DND-41 (cell line): ENCODE measurements at regions not wholly inside any gene's neighbourhood (a gene's known extent, or its start where the extent isn't known, plus 50 kb on each side); places are given as distances from the start of the nearest gene placed in this dataset.

Source experiments
- ATAC-seq: fragments of 200-7000 bp; cut with Tn5 transposase; 3 replicates; pipeline ENCODE4 v1.9.1; 2021; ENCODE audit warnings: low read depth; ENCODE audit not compliant: insufficient read depth
- DNase-seq: peaks from one replicate; pipeline ENCODE4 v3.0.0-alpha.2; 2020
- H2AFZ ChIP-seq: 2 replicates; pipeline ENCODE4 v1.6.0; 2012; ENCODE audit warnings: low read depth, low read length
- H3K27ac ChIP-seq: 2 replicates; pipeline ENCODE4 v1.5.1; 2012; ENCODE audit warnings: low read length, inconsistent platforms
- H3K27me3 ChIP-seq: fragments of 200-600 bp; sonication (generic); 2 replicates; pipeline ENCODE4 v1.6.0; 2012; ENCODE audit warnings: low read length, mild to moderate bottlenecking, inconsistent platforms; ENCODE audit not compliant: insufficient read depth, poor library complexity
- H3K36me3 ChIP-seq: 2 replicates; pipeline ENCODE4 v1.5.1; 2012; ENCODE audit warnings: low read length, inconsistent platforms; ENCODE audit not compliant: insufficient read depth
- H3K4me1 ChIP-seq: 2 replicates; pipeline ENCODE4 v1.5.1; 2012; ENCODE audit warnings: mild to moderate bottlenecking, low read length; ENCODE audit not compliant: insufficient read depth
- H3K4me2 ChIP-seq: 2 replicates; pipeline ENCODE4 v1.6.0; 2012; ENCODE audit warnings: mild to moderate bottlenecking, moderate library complexity, low read length, inconsistent platforms; ENCODE audit not compliant: insufficient read depth
- H3K4me3 ChIP-seq, 2 experiments: fragments of 200-600 bp in 1 of 2; shearing (Covaris generic) in 1 of 2; 2 replicates each; pipeline ENCODE4 v1.5.1; 2012 to 2016; ENCODE audit warnings: inconsistent platforms in 2 of 2, low read length in 2 of 2, mild to moderate bottlenecking in 2 of 2, low read depth in 1 of 2, moderate library complexity in 1 of 2
- H3K79me2 ChIP-seq: 2 replicates; pipeline ENCODE4 v1.6.0; 2012; ENCODE audit warnings: low read length, inconsistent platforms; ENCODE audit not compliant: insufficient read depth
- H3K9ac ChIP-seq: 2 replicates; pipeline ENCODE4 v1.6.0; 2012; ENCODE audit warnings: low read depth, mild to moderate bottlenecking, inconsistent platforms, low read length, moderate library complexity
- H3K9me3 ChIP-seq: 2 replicates; pipeline ENCODE4 v1.5.1; 2012; ENCODE audit warnings: low read length, moderate library complexity, mild to moderate bottlenecking, inconsistent platforms; ENCODE audit not compliant: insufficient read depth, severe bottlenecking
- H4K20me1 ChIP-seq: 2 replicates; pipeline ENCODE4 v1.6.0; 2012; ENCODE audit warnings: low read length; ENCODE audit not compliant: insufficient read depth
- CTCF ChIP-seq: IDR thresholded peaks from 2 replicates; pipeline ENCODE4 v1.5.1; 2012; ENCODE audit warnings: borderline replicate concordance, low read length, moderate library complexity, mild to moderate bottlenecking; ENCODE audit not compliant: poor library complexity, severe bottlenecking; ENCODE audit errors: extremely low read depth
- EZH2 ChIP-seq: IDR thresholded peaks from 3 replicates; pipeline ENCODE4 v1.6.1; 2012; ENCODE audit warnings: borderline replicate concordance, low read depth, mild to moderate bottlenecking, moderate library complexity, low read length, inconsistent platforms; ENCODE audit not compliant: severe bottlenecking

GRCh38 chr6:3581469-3581868 is 124.6 kb upstream of the SLC22A23 start:
- TF ChIP-seq CTCF (no peak), EZH2 (no peak)
- H2AFZ ChIP-seq = no peak overlapping the region
- H3K36me3 ChIP-seq = no peaks in the 10 kb centered on the region
- no peak overlapping the region for H3K9ac ChIP-seq
- H3K27me3 ChIP-seq = peaks cover 20% of the 10 kb centered on the region
- H3K79me2 ChIP-seq = no peaks in the 10 kb centered on the region
- DNase-seq (no peak), ATAC-seq (no peak)
- no peaks in the 10 kb centered on the region for H3K4me1 ChIP-seq
- H4K20me1 ChIP-seq = no peaks in the 10 kb centered on the region
- H3K4me2 ChIP-seq = no peak overlapping the region
- H3K27ac ChIP-seq = no peak overlapping the region
- H3K9me3 ChIP-seq = no peaks in the 10 kb centered on the region
- H3K4me3 ChIP-seq = no peak overlapping the region

- Histone ChIP-seq H4K20me1 (no peaks in the 10 kb centered on the region), H3K9me3 (no peaks in the 10 kb centered on the region), H3K27me3 (peaks cover 21% of the 10 kb centered on the region), H3K4me2 (no peak overlapping the region), H3K4me3 (no peak overlapping the region), H3K9ac (no peak overlapping the region), H2AFZ (no peak overlapping the region), H3K4me1 (no peaks in the 10 kb centered on the region), H3K27ac (no peak overlapping the region), H3K79me2 (no peaks in the 10 kb centered on the region), H3K36me3 (no peaks in the 10 kb centered on the region)
- DNase-seq = no peak
- no peak for ATAC-seq
- TF ChIP-seq CTCF (no peak), EZH2 (no peak)
Measured at GRCh38 chr6:3579652-3580175, 122.9 kb upstream of the SLC22A23 start.

GRCh38 chr6:3578981-3579380 is 122.1 kb upstream of the SLC22A23 start:
- Histone ChIP-seq H3K79me2 (no peaks in the 10 kb centered on the region), H3K27me3 (peaks cover 19% of the 10 kb centered on the region), H2AFZ (no peak overlapping the region), H3K36me3 (no peaks in the 10 kb centered on the region), H3K9ac (no peak overlapping the region), H3K4me2 (no peak overlapping the region), H3K4me1 (no peaks in the 10 kb centered on the region), H3K27ac (no peak overlapping the region), H3K9me3 (no peaks in the 10 kb centered on the region), H4K20me1 (no peaks in the 10 kb centered on the region), H3K4me3 (no peak overlapping the region)
- ATAC-seq (no peak), DNase-seq (no peak)
- no peak for TF ChIP-seq EZH2

- H3K4me1 ChIP-seq = no peaks in the 10 kb centered on the region
- H3K36me3 ChIP-seq = no peaks in the 10 kb centered on the region
- no peak overlapping the region for H3K27ac ChIP-seq
- no peaks in the 10 kb centered on the region for H3K9me3 ChIP-seq
- H3K4me2 ChIP-seq = no peak overlapping the region
- H3K79me2 ChIP-seq = no peaks in the 10 kb centered on the region
- TF ChIP-seq CTCF (no peak), EZH2 (no peak)
- no peak overlapping the region for H2AFZ ChIP-seq
- no peak overlapping the region for H3K9ac ChIP-seq
- no peaks in the 10 kb centered on the region for H4K20me1 ChIP-seq
- H3K4me3 ChIP-seq = no peak overlapping the region
- H3K27me3 ChIP-seq = peaks cover 18% of the 10 kb centered on the region
- ATAC-seq = no peak
- no peak for DNase-seq
Measured at GRCh38 chr6:3577517-3577916, 120.7 kb upstream of the SLC22A23 start.
